HG03060 (cell line): ENCODE measurements at regions not wholly inside any gene's neighbourhood (a gene's known extent, or its start where the extent isn't known, plus 50 kb on each side); places are given as distances from the start of the nearest gene placed in this dataset.
"Not testable (repeated sequence)": the region's sequence is repeated elsewhere in the genome, so short reads cannot be mapped to it uniquely, and the experiment has no call there.

Source experiments
- ATAC-seq: cut with Tn5 transposase; IDR thresholded peaks from one replicate; pipeline ENCODE4 v1.9.1; 2021; ENCODE audit warnings: low read depth, moderate number of reproducible peaks; ENCODE audit not compliant: unreplicated experiment

DNA sequence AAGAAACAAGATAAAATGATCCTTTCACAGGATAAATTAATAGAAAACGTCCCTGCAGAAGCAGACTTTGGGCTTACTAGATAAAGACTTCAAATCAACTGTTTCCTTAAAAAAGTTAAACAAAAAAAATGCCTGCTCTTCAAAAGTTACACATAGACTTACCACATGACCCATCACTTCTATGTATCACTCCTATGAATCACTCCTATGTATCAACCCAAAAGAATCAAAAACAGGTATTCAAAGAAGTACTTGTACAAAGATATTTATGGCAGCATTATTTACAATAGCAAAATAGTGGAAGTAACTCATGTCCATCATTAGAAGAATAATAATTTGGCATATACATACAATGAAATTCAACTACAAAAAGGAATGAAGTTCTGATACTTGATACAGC is 56.3 kb upstream of the PRDM9 start:
- ATAC-seq: no peak

DNA sequence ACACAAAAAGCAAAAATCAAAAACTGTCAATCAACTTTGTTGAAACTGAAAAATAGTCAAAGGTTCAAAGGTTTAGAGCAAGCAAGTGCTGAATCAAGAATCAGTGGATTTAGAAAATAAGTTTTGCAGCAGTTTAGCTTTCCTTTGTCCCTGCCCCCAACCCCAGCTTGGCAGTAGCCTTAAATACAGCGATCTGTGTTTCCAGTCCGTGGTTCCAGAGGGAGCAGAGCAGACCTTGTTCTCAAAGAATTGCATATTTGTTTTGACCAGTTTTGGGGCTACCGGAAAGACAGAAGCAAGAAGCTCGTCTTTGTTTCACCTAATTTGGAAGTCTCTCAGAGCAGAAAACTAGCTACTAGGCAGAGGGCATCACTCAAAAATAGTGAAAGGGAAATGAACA is 57.2 kb upstream of the PRDM9 start:
- ATAC-seq: no peak

DNA sequence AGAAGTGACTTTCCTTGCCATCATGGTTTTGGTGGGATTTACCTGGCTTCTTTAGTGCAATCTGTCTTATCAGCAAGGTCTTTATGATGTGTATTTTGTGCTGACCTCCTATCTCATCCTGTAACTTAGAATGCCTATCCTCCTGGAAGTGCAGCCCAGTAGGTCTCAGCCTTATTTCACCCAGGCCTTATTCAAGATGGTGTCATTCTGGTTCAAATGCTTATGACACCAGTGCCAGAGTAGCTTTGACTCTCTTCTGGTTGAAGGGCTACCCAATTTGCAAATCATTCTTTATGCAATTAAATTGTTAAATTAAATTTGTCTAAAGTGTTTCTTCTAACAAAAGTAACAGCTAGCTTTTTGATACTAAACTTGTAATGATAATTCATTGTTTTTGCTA is 58.8 kb upstream of the PRDM9 start:
- no peak for ATAC-seq

DNA sequence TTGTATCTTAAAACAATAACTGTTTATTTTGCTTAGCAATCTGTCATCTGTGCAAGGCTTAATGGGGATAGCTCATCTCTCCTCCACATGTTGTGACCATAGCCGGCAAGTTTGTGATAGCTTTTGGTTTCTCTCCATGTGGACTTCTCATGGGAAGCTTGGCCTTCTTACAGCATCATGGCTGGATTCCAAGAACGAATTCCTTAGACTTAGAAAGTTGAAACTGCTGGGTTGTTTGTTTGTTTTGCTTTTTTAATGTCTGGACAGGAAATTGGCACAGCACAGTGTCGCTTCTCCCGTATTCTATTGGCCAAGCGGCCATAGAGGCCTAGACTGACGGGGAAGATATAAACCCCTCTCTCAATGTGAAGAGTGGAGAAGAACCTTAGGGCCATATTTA is 61.0 kb upstream of the PRDM9 start:
- ATAC-seq: no peak

DNA sequence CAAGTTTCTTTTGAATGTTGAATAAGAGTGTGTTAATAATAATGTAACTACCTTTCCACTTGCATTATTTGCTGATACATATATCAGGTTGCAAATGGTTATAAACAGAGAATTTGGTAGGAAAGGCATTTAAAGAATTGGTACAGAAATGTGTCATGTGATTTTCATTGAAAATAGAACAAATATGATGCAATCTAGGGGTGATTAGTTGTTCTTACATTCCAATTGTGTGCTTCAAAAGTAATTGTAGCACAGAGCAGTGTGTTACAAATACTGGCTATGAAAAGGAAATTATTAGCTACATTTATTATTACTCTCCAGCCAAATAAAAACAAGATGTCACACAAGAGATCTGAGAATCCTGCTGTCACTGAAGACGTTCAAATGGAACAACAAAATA is 61.8 kb upstream of the PRDM9 start:
- ATAC-seq: no peak

DNA sequence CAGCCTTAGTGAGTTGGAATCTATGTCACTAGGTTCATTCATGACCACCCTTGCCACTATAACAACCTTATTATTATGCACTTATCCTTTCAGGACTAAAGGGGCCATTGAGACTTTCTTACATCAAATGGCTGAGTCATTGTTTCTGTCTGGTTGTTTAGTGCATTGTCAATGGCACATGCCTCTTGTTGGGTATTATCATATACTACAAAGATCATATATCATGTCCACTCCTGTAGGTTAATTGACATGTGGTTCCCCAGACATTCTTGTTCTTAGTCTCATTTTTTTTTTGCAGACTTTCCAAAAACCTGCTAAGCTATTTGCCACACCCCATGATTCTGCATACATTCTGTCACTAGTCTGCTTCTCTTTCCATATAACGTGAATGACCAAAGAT is 66.7 kb upstream of the PRDM9 start:
- ATAC-seq: no peak

DNA sequence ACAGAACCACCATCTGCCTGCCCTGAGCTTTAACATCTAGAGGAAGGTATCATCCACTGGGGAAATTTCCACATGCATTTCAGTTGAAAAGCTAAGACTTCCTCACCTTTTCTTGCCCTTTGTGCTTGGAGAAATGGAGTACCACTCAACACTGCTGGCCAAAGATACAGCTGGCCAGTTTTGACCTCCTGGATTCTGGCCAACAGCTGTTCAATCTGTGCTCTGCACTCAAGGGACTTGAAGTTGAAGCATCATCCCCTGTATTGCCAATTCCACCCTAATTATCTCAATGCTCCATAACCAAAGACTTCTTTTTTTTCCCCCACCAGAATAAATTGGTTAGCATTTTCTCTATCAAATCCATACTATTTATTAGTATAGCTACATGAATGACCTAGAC is 70.4 kb upstream of the PRDM9 start:
- ATAC-seq: no peak

DNA sequence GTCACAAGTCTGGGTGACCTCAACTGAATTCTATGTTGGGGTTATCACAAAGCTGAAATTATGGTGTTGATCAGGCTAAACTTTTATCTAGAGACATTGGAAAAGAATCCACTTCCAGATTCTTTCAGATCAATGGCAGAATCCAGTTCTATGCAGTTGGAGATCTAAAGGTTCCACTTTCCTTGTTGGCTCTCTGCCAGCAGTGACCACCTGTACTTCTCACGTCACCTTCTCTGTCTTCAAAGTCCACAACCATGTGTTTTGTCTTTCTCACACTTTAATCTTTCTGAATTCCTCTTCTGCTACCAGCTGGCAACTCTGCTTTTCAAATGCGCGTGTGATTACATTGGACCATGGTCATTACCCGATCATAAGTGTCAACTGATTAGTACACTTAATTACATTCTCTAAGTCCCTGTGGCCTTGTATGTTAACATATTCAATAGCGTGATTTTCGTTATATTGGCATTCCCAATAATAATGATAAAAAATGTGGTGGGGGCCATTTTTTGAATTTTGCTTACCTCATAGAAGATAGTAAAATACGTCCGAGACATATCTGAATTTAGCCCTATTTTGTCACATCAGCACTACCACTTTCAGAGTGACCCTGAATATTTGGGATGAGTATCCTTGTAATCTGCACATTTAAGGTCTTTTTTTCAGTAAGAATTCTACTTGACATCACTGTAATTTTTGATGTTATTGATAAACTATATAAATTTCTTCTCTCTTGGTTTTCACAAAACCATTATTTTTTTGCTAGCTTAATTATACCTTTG is 73.7 kb upstream of the PRDM9 start:
- ATAC-seq: no peak

DNA sequence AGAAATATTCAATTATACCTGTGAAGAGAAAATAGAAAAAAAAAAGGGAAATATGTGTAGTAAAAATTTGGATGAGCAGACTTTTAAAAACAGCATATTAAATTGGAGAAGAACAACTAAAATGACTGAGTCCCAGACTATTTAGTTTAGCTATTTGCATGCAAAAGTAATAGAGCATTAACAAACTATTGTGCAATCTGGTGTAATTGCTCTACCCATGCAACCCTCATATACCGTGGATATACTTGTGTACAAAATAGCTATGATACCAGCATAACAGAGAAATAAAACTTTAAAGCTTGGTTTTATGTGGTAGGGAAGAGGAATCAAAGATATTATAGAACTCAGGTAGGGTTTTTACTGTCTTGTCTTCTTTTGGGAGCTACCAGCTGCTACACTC is 78.7 kb upstream of the PRDM9 start:
- no peak for ATAC-seq

DNA sequence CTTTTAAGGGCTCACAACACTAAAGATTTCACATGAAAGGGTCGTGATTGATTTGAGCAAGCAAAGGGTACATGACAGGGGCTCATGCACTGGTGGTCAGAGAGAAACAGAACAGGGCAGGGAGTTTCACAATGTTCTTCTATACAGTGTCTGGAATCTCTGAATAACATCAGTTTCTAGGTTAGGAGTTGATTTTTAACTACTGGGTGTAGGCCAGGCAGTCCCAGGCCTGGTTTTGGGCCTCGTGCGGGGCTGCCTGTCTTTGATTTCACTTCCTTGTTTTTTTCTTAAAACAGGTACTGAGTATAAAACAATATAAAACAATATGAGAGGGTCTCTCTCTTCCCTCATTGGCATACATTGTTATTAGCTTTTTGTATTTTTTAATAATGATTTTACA is 87.2 kb upstream of the PRDM9 start:
- ATAC-seq: not testable (repeated sequence)

DNA sequence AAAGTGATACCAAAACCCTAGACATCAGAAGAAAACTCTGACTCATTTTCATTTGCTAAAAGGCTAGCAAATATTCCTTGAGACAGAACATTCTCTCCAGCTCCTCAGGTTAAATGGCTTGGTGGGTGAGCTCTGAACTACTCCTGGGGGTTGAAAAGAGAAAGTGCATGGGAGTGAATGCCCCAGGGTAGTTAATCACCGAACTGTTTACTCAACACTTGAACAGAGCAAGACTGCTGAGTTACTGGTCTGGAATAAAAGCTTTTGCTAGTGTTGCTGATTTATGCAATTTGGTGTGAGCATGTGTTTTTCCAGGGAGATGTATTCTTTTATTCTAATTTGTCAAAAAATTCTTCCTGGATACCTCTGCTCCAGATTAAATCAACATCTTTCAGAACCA is 88.3 kb upstream of the PRDM9 start:
- no peak for ATAC-seq

DNA sequence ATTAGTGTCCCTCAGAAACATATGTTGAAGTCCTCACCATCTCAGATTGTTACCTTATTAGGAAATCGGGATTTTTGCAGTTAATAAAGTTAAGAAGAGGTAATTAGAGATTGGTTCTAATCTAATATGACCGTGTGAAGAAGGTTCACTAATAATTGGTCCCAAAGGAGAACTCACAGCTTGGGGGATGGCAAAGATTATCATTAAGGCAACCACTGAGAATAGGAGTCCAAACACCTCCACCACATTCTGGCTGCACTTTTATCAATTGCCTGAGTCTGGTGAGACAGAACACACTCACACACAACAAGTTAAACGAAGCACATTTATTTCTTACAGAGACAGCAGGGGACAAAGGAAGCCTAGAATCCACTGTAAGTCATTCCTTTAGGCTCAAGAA is 94.9 kb upstream of the PRDM9 start:
- no peak for ATAC-seq

DNA sequence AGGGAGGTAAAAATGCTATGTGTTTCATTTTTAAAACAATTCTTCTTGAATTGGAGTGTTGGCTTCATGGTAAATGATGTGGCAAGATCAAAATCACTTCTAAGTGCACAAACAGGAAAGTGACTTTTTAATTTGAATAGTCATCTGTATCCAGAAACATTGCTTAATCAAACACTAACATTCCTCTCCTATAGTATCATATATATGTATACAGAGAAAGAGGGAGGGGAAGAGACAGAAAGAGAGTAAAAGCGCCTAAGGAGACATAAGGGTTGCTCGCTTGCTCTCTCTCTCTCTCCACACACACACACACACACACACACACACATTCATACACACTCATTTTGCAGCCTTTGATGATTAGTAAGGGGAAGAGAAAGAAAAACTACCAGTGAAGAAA is 95.4 kb upstream of the PRDM9 start:
- ATAC-seq: no peak

DNA sequence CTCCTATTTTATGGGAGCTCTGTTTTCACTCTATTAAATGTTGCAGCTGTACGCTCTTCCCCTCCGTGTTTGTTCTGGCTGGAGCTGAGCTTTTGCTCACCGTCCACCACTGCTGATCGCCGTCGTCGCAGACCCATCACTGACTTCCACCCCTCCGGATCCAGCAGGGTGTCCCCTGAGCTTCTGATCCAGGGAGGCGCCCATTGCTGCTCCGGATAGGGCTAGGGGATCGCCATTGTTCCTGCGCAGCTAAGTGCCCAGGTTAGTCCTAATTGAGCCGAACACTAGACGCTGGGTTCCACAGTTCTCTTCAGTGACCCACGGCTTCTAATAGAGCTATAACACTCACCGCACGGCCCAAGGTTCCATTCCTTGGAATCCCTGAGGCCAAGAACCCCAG is 96.2 kb upstream of the PRDM9 start:
- ATAC-seq: no peak

DNA sequence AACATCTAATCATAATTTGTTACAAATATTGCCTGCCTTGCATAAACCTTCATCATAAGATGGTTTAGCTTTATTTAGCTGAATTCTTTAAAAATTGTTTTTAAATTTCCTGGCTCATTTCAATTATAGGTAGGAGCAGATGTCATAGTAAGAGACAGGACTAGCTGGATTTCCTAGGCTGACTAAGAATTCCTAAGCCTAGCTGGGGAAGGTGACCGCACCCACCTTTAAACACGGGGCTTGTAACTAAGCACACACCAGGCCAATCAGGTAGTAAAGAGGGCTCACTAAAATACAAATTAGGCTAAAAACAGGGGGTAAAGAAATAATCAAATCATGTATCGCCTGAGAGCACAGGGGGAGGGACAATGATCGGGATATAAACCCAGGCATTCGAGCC is 96.6 kb upstream of the PRDM9 start:
- not testable (repeated sequence) for ATAC-seq

DNA sequence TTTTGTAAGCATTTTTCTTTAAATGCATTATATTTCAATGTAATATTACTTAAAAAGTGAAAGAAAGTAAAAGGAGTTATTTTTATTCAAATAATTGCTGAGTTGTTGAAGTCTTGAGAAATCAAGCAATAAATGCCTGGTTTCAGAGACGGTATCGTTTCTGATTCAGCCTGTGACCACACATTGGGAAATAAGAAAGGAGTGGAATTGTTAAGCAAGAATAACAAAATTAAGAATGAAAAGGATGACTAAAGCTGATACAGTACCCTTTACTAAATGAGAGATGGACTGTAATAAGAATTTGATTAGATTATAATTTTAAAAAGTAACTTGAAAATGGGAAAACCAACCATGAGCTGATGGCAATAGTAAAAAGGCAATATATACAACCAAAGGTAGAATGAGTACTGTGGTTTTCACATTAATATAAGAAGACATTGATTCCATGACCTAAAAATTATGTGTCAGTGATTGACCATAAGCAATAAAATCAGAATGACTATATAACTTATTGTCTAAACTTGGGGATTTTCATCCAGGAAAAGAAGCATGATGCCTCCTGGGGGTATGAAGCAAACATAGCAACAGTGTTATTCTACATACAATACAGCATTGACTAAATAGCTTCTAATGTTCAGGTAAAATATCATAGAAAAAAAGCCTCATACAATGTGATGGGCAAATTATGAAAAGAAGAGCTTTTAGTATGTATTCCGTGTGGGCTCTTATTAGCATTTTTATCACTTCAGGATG is 101.9 kb upstream of the PRDM9 start:
- no peak for ATAC-seq

DNA sequence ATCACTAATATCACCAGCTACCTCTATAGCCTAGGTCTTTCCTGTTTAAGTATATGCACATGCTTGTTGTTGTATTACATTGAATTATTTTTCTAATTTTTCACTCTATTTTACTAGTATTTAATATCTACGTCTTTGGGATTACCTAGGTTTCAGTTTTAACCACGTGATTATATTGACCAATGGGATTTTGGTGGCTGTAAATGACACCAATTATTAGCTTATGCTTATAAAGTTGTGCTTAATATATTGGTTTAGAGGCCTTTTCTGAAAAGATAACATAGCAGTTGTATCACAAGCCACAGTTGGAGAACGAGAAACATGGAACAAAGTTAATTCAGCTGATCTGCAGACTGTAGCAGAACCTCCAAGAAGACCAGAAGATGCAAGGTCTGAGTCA is 104.8 kb upstream of the PRDM9 start:
- no peak for ATAC-seq

DNA sequence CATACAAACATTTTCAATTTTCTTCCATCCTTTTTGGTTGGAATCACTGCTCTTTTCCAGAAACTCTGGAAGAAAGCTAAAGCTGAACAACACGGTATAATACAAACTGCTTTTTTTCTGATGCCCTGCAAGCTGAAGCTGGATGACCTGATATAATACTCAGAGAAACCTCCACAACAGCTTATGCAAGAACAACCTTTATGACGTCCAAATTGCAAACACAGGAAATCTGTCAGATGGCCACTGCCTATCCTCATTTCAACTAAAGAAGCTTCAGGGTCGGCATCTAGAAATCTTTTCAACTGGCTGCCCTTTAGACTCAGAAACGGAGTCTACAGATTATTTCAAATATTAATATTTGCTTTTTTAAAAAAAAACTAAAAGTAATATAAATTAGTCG is 106.5 kb upstream of the PRDM9 start:
- ATAC-seq: no peak

DNA sequence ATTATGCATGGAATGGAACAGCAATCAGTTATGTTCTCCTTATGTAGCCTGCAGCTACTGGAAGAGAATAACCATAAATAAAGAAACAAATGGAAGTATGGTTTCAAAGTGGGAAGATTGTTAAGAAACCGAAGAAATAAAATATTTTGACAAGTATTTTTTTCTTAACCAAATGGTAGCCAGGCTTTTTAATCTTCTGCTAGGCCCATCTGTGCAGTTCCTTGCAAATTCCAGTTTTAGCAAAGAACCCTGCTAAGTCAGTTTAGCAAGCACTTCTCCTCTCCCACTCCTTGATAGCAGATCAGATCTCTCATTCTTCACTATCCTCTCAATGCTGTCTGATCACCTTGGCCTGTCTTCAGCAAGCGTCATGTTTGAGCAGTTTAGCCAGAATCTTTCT is 111.1 kb upstream of the PRDM9 start:
- no peak for ATAC-seq

DNA sequence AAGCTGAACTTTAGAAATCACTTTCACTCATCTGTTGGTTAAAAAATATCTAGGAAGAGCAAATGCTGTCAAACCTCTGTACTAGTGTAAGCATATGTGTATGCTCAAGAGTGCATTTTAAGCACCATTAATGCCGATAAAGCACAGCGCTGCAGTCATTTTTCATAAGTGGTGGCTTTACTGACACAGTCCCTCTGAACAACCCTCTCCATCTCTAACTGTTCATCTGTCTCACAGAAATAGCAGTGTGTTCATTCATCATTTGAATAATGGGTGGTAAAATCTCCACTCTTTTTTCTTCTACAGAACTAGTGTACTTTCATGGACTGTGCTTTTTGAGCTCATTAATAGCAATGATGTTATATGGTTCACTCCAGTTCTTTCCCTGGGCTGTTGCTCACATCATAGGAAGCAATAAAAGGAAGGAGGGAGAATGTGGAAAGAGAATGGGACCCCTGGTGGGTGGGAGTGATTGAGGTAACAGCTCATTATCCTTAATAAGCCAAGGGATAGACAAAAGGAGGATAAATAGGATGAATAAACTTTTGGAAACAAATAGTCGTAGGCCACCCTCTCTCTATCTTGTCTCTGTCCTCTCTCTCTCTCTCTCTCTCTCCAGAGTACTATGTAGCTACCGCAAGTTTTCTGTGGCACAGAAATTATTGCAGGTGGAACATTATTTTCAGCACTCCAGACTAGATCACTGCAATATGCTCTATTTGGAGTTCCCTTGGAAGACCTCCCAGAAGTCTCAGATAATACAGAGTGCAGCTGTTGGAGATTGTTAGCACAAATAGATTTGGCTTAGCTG is 117.9 kb upstream of the PRDM9 start:
- no peak for ATAC-seq

DNA sequence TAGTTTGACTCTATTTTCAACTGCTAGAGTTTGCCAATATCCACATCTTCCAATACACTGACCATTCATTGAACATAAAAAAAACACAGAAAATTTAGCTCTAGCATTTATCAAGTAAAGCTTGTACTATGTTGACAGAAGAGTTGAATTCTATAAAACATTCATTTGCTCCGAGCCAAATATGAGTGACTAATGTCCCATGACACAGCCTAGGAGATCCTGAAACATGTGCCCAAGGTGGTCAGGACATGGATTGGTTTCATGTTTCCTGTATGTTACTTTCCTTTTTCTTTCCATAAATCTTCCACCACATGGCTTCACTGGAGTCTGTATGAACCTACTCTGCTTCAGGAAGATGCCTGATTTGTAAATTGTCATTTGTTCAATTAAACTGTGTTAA is 122.4 kb upstream of the PRDM9 start:
- no peak for ATAC-seq
